Loucy (cell line): ENCODE measurements at regions not wholly inside any gene's neighbourhood (a gene's known extent, or its start where the extent isn't known, plus 50 kb on each side); places are given as distances from the start of the nearest gene placed in this dataset.

ENCODE experiments used
- CTCF ChIP-seq: fragments of 200-600 bp; sonication (generic); conservative IDR thresholded peaks from 2 replicates; pipeline ENCODE4 v1.5.1; 2014; ENCODE audit warnings: mild to moderate bottlenecking, antibody characterized with exemption, low read length
- EZH2phosphoT487 ChIP-seq: fragments of 200-600 bp; IDR thresholded peaks from 2 replicates; pipeline ENCODE4 v1.6.1; 2018; ENCODE audit warnings: antibody characterized with exemption, mild to moderate bottlenecking, moderate library complexity, borderline replicate concordance

DNA sequence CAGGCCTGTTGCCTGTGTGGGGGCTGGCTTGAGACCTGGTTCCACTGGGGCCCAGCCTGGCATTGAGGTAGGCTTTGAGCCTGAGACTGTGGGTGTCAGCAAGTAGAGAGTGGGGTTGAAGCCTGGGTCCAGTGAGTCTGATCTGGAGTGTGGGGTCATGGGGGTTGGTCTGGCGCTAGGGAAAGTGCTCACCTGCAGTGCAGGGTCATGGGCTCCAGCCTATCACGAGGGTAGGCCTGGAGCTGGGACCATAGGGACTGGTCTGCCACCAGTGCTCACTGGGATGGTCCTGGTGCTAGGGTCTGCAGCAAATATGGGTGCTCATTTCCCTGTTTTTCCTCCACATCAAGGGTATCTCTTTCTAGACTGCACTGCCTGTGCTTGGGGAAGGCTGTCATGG is 95.4 kb upstream of the KLF14 start:
- TF ChIP-seq CTCF = no peak
- TF ChIP-seq EZH2phosphoT487 = no peak
